Hepatic stellate cell (primary cell): ENCODE measurements at regions not wholly inside any gene's neighbourhood (a gene's known extent, or its start where the extent isn't known, plus 50 kb on each side); places are given as distances from the start of the nearest gene placed in this dataset.

Experiments
- DNase-seq: peaks from one replicate; pipeline ENCODE4 v3.0.0; 2011; ENCODE audit warnings: low spot score

DNA sequence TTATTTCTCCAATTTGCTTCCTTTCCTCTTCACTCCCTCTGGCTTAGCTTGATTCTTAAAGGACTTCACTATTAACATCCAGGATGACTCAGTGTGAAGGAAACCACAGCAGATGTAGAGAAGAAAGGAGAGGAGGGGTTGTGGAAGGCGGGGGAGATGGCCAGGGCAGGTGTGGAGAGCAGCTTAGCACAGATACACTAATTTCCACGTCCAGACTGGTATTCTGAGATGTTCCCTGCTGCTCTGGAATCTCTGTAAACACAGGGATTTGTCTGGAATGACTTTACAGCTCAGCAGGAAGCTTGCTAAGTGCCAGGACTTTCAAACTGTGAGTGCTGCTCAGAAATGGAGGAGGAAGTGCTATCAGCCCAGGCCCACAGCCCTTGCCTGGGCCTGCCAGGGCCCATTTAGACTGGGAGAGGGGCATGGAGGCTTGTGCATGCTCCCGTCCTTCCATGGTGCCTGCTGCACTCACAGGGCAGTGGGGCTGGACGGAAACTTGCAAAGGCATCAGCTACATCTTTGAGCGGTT is 202.5 kb upstream of the DDHD1 start:
- DNase-seq, result no peak

DNA sequence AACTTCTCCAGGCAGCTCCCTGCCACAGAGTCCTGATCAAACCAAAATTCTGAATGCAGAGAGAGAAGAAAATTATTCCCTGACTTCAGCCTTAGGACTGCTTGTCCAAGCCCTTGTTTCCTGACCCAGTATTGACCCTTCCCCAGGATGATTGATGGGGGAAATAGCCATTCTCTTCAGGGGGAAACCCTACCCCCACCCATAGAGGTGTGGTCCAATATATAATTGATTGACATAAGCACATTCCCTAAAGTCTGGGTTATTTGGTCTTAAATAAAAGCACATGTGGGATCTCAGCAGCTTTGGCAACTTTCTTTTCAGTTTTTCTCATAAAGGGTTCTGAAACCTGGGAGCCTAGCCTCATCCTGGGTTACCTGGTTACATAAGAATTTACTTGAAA is 201.2 kb upstream of the DDHD1 start:
- DNase-seq, result no peak

DNA sequence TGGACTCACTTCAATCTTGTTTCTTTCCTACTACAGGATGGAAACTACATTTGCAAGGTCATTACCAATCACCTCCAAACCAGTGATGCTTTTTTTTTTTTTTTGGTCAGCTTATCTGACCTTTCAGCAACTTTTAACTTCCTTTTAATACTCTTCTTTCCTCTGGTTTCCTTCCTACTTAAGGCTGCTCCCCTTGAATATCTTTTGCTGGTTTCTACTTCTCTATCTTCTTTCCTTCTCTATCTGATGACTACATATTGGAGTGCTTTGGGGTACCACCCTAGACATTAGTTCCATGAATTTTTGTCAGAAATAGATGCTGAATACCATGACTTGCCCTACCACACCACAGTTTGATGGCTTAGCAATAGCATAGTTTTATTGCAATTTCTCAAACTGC is 197.7 kb upstream of the DDHD1 start:
- DNase-seq, result no peak

DNA sequence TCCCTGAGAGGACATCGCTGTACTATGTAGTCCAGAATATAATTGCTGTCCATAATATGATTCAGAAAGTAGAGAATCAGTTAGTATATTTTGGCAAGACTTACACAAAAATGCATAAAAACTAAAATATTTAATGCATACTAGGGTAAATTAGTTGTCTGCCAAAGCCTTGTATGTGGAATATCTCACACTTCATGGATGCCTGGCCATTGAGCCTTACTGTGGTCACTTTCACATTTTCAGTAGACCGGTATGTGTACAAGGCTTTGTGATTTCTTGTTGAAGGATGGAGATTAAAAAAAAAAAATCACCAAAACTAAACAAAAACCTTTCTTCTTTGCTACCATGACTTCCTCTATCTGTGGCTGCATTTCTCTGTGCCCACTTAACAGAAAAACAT is 197.3 kb upstream of the DDHD1 start:
- no peak for DNase-seq

- no peak for DNase-seq
Observed at GRCh38 chr14:53346988-53347387, 193.9 kb upstream of the DDHD1 start.

DNA sequence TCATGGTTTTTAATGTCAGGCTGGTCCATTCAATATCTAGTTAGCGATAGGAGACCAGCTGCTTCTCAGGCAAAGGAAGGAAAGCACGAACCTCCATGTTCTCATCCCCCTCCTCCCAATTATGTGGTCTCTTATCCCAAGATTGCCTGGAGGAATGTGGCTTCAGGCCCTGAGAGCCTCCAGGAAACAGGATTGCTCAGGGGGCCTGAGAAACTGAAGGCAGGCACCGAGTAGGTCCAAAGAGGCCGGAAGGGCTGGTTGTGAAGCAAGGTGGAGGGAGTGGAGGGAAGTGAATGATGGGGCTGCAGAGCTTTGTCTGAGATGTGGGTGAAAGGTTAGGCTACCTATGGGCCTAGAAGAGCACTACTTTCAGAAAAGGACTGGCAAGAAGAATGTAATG is 188.2 kb upstream of the DDHD1 start:
- DNase-seq, result no peak

DNA sequence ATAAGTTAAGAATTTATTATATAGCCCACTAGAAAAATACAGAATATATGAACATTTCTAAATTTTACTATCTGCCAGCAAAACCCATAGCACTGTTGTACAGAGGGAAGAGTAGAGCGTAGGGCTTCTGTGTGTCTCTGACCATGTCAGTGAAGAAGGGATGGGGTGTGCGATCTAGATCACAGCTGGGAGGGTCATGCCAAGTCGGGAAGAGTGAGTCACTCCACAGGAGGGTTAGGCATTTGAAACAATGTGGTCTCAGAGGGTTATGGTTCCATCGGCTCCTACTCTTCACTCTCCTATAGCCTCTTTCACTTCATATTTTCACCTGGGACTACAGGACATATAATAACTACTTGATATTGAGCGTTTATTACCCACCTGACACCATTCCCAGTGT is 185.1 kb upstream of the DDHD1 start:
- peak; percentile 13 for DNase-seq

DNA sequence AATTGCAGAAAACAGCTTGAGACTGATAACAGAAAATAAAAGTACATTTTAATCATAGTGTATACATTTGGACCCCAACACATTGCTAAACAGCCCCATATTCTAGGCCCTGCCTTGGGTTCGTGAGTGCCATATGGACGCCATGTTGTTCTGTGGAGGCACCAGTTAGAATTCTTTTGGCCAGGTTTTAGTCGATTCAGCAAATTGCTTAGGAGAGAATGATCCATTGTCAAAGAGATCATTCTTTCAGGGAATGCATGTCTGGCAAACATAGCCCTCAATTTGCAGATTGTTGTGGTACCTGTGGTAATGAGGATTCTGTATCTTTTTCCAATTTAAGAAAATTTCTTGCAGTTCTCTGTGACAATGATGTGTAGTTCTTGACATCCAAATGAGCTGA is 183.6 kb upstream of the DDHD1 start:
- no peak for DNase-seq

GRCh38 chr14:53333809-53334208 is 180.7 kb upstream of the DDHD1 start:
- no peak for DNase-seq

DNA sequence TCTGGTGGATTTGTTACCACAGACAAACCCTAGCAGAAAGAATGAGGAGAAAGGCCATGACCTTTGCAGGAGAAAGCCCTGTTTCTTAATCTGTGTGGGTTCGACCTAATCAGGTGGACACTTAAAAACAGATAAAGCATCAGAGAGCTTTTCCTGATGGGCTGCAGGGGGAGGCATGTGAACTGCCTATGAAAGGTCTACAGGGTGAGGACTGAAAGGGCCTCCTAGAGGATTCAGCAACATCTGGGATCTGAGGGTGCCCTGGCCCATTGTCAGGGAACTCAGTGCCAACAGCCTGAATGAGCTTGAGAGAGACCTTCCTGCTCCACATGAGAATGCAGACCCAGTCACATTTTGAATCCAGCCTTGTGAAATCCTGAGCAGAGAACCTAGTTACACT is 178.8 kb upstream of the DDHD1 start:
- no peak for DNase-seq

GRCh38 chr14:53331247-53331646 is 178.1 kb upstream of the DDHD1 start:
- DNase-seq, result peak; percentile 6

GRCh38 chr14:53330441-53330840 is 177.3 kb upstream of the DDHD1 start:
- no peak for DNase-seq

- no peak for DNase-seq
Observed at GRCh38 chr14:53328841-53329240, 175.7 kb upstream of the DDHD1 start.

DNA sequence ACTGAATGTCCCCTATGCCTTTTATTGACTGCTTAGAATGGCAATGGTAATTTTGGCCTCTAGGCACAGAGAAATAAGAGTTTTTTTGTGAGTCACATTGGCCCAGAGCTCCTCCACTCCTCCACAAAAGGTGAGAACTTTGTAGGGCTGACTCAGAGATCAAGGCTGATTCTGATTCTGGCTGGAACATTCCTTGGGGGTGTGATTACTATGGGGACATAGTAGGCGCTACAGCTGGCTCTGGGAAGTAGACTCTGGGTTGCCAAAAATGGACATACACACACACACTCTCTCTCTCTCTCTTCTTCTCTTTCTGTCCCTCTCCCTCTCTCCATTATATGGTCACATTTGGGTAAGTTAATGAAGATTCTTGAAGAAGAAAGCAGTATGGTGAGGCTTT is 174.6 kb upstream of the DDHD1 start:
- DNase-seq, result no peak

- DNase-seq, result no peak
Observed at GRCh38 chr14:53325176-53325806, 172.2 kb upstream of the DDHD1 start.

- no peak for DNase-seq
Observed at GRCh38 chr14:53316504-53316903, 163.4 kb upstream of the DDHD1 start.

DNA sequence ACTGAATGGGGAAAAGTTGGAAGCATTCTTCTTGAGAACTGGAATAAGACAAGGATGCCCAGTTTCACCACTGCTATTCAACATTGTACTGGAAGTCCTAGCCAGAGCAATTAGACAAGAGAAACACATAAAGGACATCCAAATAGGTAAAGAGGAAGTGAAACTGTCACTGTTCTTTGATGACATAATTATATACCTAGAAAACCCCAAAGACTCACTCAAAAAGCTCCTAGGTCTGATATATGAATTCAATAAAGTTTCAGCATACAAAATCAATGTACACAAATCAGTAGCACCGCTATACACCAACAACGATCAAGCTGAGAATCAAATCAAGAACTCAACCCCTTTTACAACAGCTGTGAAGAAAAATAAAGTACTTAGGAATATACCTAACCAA is 157.3 kb upstream of the DDHD1 start:
- no peak for DNase-seq

- peak; percentile 9 for DNase-seq
Observed at GRCh38 chr14:53306911-53307310, 153.8 kb upstream of the DDHD1 start.

DNA sequence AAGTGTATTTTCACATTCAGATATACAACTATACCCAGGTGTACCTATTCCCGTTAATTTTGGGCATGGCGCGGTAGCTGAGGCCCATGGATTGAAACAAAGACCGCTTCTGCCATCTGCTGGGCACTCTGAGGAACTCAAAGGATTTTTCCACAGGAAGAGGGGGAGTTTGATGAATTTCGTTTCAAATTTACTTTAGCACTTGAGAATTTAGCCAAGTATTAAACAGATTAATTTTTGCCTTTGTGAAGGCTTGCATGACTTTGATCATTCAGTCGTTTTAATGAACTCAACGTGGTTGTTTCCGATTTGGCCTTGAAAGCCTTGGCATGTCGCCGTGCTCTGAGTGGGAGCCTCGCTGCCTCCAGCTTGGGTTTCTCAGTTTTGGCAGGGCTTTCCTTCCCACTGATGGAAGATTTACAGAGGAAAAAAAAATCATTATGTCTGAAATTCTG is 153.2 kb upstream of the DDHD1 start:
- peak; percentile 40 for DNase-seq

DNA sequence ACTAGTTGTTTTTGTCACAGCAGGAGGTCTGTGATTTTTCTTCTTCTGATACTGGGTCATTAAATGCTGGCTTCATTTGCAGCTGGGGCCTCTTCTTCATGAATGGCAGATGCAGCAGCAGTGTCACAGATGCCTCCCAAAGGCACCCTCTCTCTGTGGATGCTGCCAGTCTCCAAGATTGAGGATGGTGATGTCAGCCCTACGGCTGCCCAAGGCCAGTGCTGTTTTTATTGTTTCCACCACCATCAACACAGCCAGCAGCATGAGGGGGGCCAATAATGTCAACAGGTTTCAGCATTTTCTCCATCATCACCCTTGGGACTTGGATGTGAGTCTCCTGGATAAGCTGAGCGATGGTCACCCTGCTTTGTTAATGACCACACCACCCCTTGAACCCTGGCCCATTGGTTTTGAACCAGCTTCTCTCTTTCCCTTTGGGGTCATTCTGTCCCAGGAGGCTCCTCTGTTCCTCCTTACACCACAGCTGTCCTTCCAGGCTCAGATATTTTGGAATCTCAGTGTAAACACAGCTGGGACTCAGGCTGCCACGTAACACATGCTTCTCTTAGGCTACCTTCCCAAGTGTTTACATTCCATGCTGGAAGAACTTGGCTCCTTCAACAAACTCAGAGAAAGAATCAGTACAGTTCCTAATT is 151.7 kb upstream of the DDHD1 start:
- no peak for DNase-seq

GRCh38 chr14:53295985-53296582 is 143.0 kb upstream of the DDHD1 start:
- no peak for DNase-seq

DNA sequence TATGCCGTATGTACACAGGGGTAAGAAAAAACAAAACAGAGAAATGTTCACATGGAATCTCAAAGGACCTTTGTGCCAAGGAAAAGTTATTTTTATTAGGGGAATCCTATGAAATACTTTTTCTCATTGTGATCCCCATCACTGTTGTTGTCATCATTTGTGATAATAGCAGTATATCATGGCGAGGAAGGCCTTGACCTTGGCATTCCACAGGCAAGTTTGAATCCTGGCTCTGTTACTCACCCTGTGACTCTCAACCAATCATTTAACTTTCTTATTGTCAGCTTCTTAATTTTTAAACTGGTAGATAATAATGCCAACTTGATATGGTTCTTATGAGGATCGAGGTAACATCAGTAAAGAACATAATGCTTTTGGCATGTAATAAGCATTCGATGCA is 142.2 kb upstream of the DDHD1 start:
- DNase-seq, result no peak

DNA sequence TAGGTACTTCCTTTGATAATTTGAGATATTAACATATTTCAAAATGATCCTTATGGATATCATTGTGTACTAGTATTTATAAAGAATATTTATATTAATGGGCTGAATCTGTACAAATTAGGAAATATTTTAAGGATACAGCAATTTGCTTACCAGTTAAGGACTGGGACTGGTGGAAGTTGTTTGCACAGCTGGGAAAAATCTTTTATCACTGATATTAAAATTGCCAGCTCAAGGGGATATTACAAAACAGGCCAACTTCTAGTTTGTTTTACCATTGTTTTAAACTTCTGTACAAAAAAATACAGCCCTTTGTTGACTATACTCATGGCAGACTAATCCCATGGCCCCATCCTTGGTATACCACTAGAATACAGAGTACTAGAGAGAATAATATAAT is 133.2 kb upstream of the DDHD1 start:
- no peak for DNase-seq

DNA sequence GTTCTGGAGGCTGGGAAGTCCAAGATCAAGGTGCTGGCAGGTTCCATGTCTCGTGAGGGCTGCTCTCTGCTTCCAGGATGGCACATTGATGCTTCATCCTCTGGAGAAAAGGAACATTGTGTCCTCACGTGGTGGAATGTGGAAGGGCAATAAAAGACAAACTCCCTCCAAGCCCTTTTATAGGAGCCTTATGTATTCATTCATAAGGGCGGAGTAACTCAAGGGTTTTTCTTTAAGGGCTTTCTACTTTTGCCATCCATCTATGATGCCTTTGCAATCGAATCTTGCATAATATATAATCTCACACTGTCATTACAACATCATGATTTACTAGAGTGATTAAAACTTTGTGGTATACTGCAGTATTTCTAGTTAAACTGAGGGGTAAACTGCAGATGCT is 132.7 kb upstream of the DDHD1 start:
- DNase-seq, result no peak
